Glomerular endothelial cell (primary cell): ENCODE measurements at regions not wholly inside any gene's neighbourhood (a gene's known extent, or its start where the extent isn't known, plus 50 kb on each side); places are given as distances from the start of the nearest gene placed in this dataset.
"Not testable (repeated sequence)": the region's sequence is repeated elsewhere in the genome, so short reads cannot be mapped to it uniquely, and the experiment has no call there.

Experiments used
- DNase-seq: peaks from one replicate; pipeline ENCODE4 v3.0.0-alpha.2; 2011; ENCODE audit warnings: low read depth, low spot score; ENCODE audit errors: extremely low read depth

GRCh38 chr4:122973465-122973864 is 51.1 kb upstream of the NUDT6 start:
- DNase-seq: no peak

GRCh38 chr4:122976111-122976510 is 53.7 kb upstream of the NUDT6 start:
- no peak for DNase-seq

GRCh38 chr4:122977103-122977502 is 54.7 kb upstream of the NUDT6 start:
- DNase-seq: no peak

GRCh38 chr4:122978109-122978508 is 55.7 kb upstream of the NUDT6 start:
- DNase-seq: no peak

- no peak for DNase-seq
These were observed 56.4 kb upstream of the NUDT6 start for GRCh38 chr4:122978789-122979188.

- DNase-seq: peak; percentile 18
These were observed 58.5 kb upstream of the NUDT6 start for GRCh38 chr4:122980860-122981259.

- DNase-seq: no peak
These were observed 66.3 kb upstream of the NUDT6 start for GRCh38 chr4:122988696-122989095.

GRCh38 chr4:122990891-122991290 is 68.5 kb upstream of the NUDT6 start:
- no peak for DNase-seq

- no peak for DNase-seq
These were observed 69.7 kb upstream of the NUDT6 start for GRCh38 chr4:122992057-122992456.

- DNase-seq: no peak
These were observed 70.2 kb upstream of the NUDT6 start for GRCh38 chr4:122992641-122993040.

- no peak for DNase-seq
These were observed 74.0 kb upstream of the NUDT6 start for GRCh38 chr4:122996350-122996749.

GRCh38 chr4:122997463-122998101 is 75.2 kb upstream of the NUDT6 start:
- no peak for DNase-seq

- DNase-seq: not testable (repeated sequence)
These were observed 81.7 kb upstream of the NUDT6 start for GRCh38 chr4:123004079-123004478.

- DNase-seq: not testable (repeated sequence)
These were observed 82.7 kb upstream of the NUDT6 start for GRCh38 chr4:123005126-123005525.

GRCh38 chr4:123007679-123008078 is 85.3 kb upstream of the NUDT6 start:
- no peak for DNase-seq

- DNase-seq: not testable (repeated sequence)
These were observed 90.0 kb upstream of the NUDT6 start for GRCh38 chr4:123012416-123012815.

- no peak for DNase-seq
These were observed 91.6 kb upstream of the NUDT6 start for GRCh38 chr4:123014038-123014437.

GRCh38 chr4:123017078-123017477 is 94.7 kb upstream of the NUDT6 start:
- no peak for DNase-seq

GRCh38 chr4:123017636-123018395 is 95.4 kb upstream of the NUDT6 start:
- no peak for DNase-seq

- DNase-seq: no peak
These were observed 96.0 kb upstream of the NUDT6 start for GRCh38 chr4:123018396-123018775.

GRCh38 chr4:123020285-123020684 is 97.9 kb upstream of the NUDT6 start:
- no peak for DNase-seq

GRCh38 chr4:123023647-123024046 is 101.2 kb upstream of the NUDT6 start:
- no peak for DNase-seq
